Thyroid gland (tissue), 4 donors: ENCODE measurements at regions not wholly inside any gene's neighbourhood (a gene's known extent, or its start where the extent isn't known, plus 50 kb on each side); places are given as distances from the start of the nearest gene placed in this dataset.

Experiments
- DNase-seq, 2 donors: peaks; one replicate each; pipeline ENCODE4 v3.0.0-alpha.2; 2019
- H3K27ac ChIP-seq, 3 donors: fragments of 200-600 bp; sonication (generic); 1 replicate in 2 of 3; 2 replicates in 1 of 3; pipeline ENCODE4 v1.5.1; 2016 to 2019; ENCODE audit warnings: mild to moderate bottlenecking in 1 of 3, moderate library complexity in 1 of 3
- H3K27me3 ChIP-seq: fragments of 200-600 bp; sonication (generic); one replicate; pipeline ENCODE4 v1.5.1; 2019
- H3K36me3 ChIP-seq, 2 donors: fragments of 200-600 bp; sonication (generic); one replicate each; pipeline ENCODE4 v1.5.1; 2016 to 2019
- H3K4me1 ChIP-seq, 2 donors: fragments of 200-600 bp; sonication (generic); one replicate each; pipeline ENCODE4 v1.5.1; 2017 to 2019
- H3K4me3 ChIP-seq, 3 donors: fragments of 200-600 bp; sonication (generic); replicated peaks in 1 of 3; 1 replicate in 2 of 3; 2 replicates in 1 of 3; pipeline ENCODE4 v1.5.1; 2016; ENCODE audit warnings: mild to moderate bottlenecking in 1 of 3
- H3K9me3 ChIP-seq: fragments of 200-600 bp; sonication (generic); one replicate; pipeline ENCODE4 v1.5.1; 2017
- POLR2A ChIP-seq, 2 donors: fragments of 450-650 bp; IDR thresholded peaks; one replicate each; pipeline ENCODE4 v1.6.1; 2017; ENCODE audit warnings: antibody characterized with exemption in 2 of 2, mild to moderate bottlenecking in 2 of 2, moderate library complexity in 1 of 2
- WGBS, 2 donors: methylation state at CpG; one replicate each; pipeline ENCODE4 v1.1.5; 2017; 5-methylcytosine and 5-hydroxymethylcytosine counted together
- intact Hi-C: fragments of 100-400 bp; cut with DNase I; formaldehyde crosslinking; loops from one replicate; pipeline ENCODE4 v1.15.1; 2023
- TF ChIP-seq, protein P1 (sequence below), 6 experiments: fragments of 200-600 bp in 3 of 6; fragments of 450-650 bp in 3 of 6; sonication (generic) in 3 of 6; IDR thresholded peaks; one replicate each; pipeline ENCODE4 v1.5.1; 2016 to 2019; ENCODE audit warnings: antibody characterized with exemption in 6 of 6, mild to moderate bottlenecking in 2 of 6, inconsistent platforms in 1 of 6, moderate library complexity in 1 of 6

DNA sequence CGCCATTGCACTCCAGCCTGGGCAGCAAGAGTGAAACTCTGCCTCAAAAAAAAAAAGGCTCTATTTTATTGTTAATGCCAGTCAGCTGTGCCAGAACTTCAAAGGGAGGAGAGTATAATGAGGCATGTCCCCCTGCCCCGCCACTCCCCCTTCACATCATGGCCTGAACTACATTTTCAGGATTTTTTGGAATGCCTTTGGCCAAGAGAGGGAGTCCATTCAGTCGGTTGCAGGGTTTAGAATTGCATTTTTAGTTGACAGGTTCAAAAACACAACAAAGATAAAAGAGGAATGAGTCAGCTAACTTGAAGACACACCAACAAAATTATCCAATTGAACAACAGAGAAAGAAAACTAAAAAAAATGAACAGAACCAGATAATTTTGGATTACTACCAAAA is 59.1 kb downstream of the CEP43 start:
- H3K27ac ChIP-seq, result no peak overlapping the region
- H3K36me3 ChIP-seq, result no peaks in the 10 kb centered on the region
- H3K27me3 ChIP-seq, result no peaks in the 10 kb centered on the region
- 74 to 83% methylated on average over 3 of the region's 3 CpGs for WGBS, 2 donors
- H3K9me3 ChIP-seq, result no peaks in the 10 kb centered on the region
- H3K4me1 ChIP-seq, result peaks cover 9% of the 10 kb centered on the region in 2 donors
- TF ChIP-seq, protein P1, sequence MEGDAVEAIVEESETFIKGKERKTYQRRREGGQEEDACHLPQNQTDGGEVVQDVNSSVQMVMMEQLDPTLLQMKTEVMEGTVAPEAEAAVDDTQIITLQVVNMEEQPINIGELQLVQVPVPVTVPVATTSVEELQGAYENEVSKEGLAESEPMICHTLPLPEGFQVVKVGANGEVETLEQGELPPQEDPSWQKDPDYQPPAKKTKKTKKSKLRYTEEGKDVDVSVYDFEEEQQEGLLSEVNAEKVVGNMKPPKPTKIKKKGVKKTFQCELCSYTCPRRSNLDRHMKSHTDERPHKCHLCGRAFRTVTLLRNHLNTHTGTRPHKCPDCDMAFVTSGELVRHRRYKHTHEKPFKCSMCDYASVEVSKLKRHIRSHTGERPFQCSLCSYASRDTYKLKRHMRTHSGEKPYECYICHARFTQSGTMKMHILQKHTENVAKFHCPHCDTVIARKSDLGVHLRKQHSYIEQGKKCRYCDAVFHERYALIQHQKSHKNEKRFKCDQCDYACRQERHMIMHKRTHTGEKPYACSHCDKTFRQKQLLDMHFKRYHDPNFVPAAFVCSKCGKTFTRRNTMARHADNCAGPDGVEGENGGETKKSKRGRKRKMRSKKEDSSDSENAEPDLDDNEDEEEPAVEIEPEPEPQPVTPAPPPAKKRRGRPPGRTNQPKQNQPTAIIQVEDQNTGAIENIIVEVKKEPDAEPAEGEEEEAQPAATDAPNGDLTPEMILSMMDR (IDR thresholded peaks at IDR 0.05), result no peak
- no peak for TF ChIP-seq POLR2A (IDR thresholded peaks at IDR 0.05)
- intact Hi-C loops, result no loop called here
- no peak overlapping the region for H3K4me3 ChIP-seq
- DNase-seq, result peak in 1 of 2 donors; percentile 28
